ENCODE measurements at regions not wholly inside any gene's neighbourhood (a gene's known extent, or its start where the extent isn't known, plus 50 kb on each side); places are given as distances from the start of the nearest gene placed in this dataset.

DNA sequence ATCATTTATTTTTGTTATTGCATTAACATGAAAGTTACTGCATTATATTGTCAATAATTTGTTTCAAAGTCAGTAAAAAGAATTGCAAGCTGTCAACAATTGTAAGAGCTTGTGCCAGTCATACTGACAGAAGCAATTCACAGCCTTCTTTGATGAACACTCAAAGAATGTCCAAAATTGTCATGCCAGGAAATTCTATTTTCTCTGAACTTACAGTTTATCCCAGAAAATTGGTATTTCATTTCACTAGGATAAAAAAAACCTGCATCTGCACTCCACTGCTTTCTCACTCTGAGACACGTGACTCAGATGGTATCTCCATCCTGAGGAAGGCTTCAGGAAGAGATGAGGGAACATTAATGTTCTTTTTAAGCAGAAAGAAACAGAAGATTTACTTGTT, 332.6 kb upstream of the CCDC54 start:
- TF ChIP-seq YY1 (IDR thresholded peaks at IDR 0.05; ENCODE audit: insufficient read depth, insufficient read length) (no peak), SUZ12 (IDR thresholded peaks at IDR 0.05; ENCODE audit: extremely low read depth, insufficient read depth, insufficient read length) (no peak)
